Skeletal muscle tissue (tissue), 3 donors: ENCODE measurements at regions not wholly inside any gene's neighbourhood (a gene's known extent, or its start where the extent isn't known, plus 50 kb on each side); places are given as distances from the start of the nearest gene placed in this dataset.

ENCODE experiments used
- H3K27ac ChIP-seq: one replicate; pipeline ENCODE4 v1.7.0; 2013; ENCODE audit warnings: mild to moderate bottlenecking, low read depth, low read length, inconsistent platforms
- H3K27me3 ChIP-seq, 3 donors: one replicate each; pipeline ENCODE4 v1.7.0; 2013; ENCODE audit warnings: low read length in 3 of 3; ENCODE audit not compliant: control insufficient read depth in 3 of 3, insufficient read depth in 3 of 3
- H3K36me3 ChIP-seq, 3 donors: one replicate each; pipeline ENCODE4 v1.7.0; 2013; ENCODE audit warnings: low read length in 3 of 3; ENCODE audit not compliant: control insufficient read depth in 3 of 3, insufficient read depth in 3 of 3
- H3K4me1 ChIP-seq, 3 donors: one replicate each; pipeline ENCODE4 v1.7.0; 2013; ENCODE audit warnings: low read length in 3 of 3, mild to moderate bottlenecking in 3 of 3; ENCODE audit not compliant: control insufficient read depth in 3 of 3, insufficient read depth in 3 of 3
- H3K4me3 ChIP-seq, 3 donors: one replicate each; pipeline ENCODE4 v1.7.0; 2013; ENCODE audit warnings: low read length in 3 of 3
- H3K9ac ChIP-seq, 3 donors: one replicate each; pipeline ENCODE4 v1.7.0; 2013; ENCODE audit warnings: low read length in 3 of 3, mild to moderate bottlenecking in 3 of 3, moderate library complexity in 2 of 3, low read depth in 1 of 3
- H3K9me3 ChIP-seq, 3 donors: one replicate each; pipeline ENCODE4 v1.7.0; 2013; ENCODE audit warnings: low read length in 3 of 3; ENCODE audit not compliant: control insufficient read depth in 3 of 3
- donor health status: Osteomylitis.

DNA sequence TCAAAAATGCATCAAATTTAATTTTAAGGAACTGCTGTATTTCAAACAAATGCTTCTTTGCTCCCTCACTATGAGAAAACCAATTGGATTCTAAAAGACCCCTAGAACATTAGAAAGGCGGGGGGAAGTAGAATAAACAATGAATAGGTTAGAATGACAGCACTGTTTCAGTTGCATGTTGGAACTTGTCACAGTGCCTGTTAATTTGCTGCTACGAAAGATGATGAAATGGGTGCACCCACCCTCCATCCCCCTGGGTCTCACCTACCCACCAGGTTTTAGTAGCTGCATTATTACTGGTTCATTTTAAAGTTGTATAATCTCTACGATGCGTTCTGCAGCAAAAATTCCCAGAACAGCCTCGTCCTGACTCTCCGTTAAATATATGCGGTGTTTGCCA lies 193.0 kb upstream of the COPS8 start:
- no peak overlapping the region for H3K4me3 ChIP-seq
- H3K36me3 ChIP-seq, result no peaks in the 10 kb centered on the region
- no peaks in the 10 kb centered on the region for H3K27me3 ChIP-seq
- peaks cover 4 to 7% (median 5%) of the 10 kb centered on the region in 3 donors for H3K4me1 ChIP-seq
- H3K9ac ChIP-seq, result no peak overlapping the region
- no peak overlapping the region for H3K27ac ChIP-seq
- no peaks in the 10 kb centered on the region for H3K9me3 ChIP-seq

DNA sequence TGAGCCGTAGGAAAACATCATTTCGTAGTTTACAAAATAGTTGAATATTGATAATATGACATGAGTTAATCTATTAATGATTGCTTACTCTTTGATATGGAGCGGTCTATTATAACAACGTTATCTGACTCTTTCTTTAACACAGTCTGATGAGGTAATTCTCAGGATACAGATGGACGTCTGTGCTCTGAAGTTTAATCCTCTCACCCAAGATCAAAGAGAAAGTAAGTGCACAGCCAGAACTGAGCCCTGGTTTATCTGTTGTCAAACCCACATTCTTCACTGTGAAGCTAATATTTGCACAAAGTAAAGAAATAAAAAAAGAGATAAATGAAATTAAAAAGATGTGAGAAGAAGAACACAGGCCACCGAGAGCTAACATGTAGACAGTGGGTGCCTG lies 190.9 kb upstream of the COPS8 start:
- Histone ChIP-seq H3K27ac (no peak overlapping the region), H3K27me3 (no peaks in the 10 kb centered on the region), H3K36me3 (no peaks in the 10 kb centered on the region), H3K4me1 (no peaks in the 10 kb centered on the region), H3K4me3 (no peak overlapping the region), H3K9me3 (no peaks in the 10 kb centered on the region), H3K9ac (no peak overlapping the region)

DNA sequence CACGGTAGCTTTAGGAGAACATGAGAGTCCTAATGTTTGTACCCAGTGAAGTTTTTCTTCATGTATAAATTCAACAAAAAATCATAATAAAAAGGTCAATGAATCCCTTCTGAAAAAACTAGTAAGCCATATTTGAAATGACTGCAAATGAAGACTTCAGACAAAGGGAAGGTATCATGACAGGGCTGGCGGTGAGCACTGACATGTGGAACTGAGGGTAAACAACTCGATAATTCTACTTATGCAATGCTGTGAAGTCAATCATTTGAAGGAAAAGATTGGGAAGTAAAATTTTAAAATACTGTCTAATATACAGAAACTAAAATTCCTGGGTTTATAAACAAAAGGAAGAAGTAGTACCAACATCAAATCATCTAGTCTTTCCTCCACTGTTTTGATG lies 190.2 kb upstream of the COPS8 start:
- Histone ChIP-seq H3K4me3 (no peak overlapping the region), H3K36me3 (no peaks in the 10 kb centered on the region), H3K9me3 (no peaks in the 10 kb centered on the region), H3K9ac (no peak overlapping the region), H3K27ac (no peak overlapping the region), H3K4me1 (no peaks in the 10 kb centered on the region), H3K27me3 (no peaks in the 10 kb centered on the region)

DNA sequence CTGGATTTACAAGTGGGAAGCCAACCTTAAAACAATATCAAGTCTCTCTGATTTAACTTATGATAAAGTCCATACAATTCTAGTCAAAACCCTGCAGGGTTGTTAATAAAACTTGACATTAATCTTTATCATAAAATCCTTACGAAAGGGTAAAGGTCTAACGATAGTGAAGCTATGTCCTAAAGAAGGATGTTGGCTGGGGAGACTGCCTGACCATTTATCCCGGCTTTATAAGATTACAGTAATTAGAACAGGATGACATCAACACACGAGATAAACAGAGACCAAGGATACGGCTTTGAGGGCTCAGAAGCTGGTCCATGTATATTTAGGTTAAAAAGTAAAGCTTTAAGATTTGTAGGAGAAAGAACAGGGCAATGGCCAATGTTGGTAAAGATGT lies 189.0 kb upstream of the COPS8 start:
- Histone ChIP-seq H3K9me3 (no peaks in the 10 kb centered on the region), H3K27me3 (no peaks in the 10 kb centered on the region)

DNA sequence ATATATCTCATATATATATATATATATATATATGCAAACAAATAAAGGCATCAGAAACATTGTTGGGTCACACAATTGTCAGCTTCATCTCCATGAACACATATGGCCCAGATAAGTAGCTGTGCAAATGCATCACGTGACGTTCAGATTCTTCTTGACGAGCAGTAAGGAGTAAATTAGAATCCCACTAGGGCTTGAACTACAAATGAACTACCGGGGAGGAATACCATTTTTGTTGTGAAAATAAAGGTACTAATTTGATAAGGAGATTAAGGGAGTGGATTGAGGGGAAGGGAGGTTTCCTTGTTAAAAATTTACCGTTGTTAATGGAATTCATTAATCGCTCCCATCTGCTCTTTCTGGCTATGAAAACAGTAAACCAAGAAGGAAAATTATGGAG lies 186.5 kb upstream of the COPS8 start:
- H3K27ac ChIP-seq, result no peak overlapping the region
- no peaks in the 10 kb centered on the region for H3K4me1 ChIP-seq
- no peaks in the 10 kb centered on the region for H3K36me3 ChIP-seq
- peaks cover 0 to 5% (median 0%) of the 10 kb centered on the region in 3 donors for H3K27me3 ChIP-seq
- no peak overlapping the region for H3K9ac ChIP-seq
- no peaks in the 10 kb centered on the region for H3K9me3 ChIP-seq
- H3K4me3 ChIP-seq, result no peak overlapping the region

More for the DNA sequence above, 189.0 kb upstream of the COPS8 start:
- Histone ChIP-seq H3K4me1 (no peaks in the 10 kb centered on the region), H3K27ac (no peak overlapping the region), H3K4me3 (no peak overlapping the region), H3K9ac (no peak overlapping the region), H3K36me3 (no peaks in the 10 kb centered on the region)

DNA sequence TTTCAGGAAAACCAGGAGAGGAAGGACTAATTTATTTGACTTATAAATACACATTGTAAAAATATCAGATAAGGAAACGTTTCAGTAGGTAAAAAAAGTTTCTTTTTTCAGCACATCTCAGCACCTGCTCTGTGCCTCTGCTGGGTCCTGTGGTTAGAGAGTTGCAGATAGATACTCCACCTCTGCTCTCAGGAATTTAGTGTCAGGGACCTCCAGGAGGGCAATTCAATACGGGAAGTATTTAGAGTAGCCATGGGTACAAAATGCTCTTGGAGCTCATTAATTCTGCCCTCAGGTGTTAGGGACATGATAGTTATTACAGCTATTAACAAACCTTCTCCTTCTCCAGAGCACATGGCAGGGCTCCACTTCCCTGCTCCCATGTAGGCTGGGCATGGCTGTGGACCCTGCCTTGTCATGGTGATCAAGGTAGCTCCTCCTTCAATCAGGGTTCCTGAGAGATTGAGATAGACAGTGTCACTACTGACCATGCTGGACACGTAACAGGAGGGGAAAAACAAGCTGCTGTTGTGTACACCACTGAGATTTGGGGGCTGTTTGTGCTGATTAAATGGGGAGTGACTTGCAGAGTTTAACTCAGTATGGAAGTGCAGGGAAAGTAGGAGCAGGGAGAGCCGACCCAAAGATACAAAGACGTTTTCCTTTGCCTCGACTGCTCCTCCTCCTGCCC lies 185.6 kb upstream of the COPS8 start:
- H3K36me3 ChIP-seq, result no peaks in the 10 kb centered on the region
- no peak overlapping the region for H3K9ac ChIP-seq
- H3K27me3 ChIP-seq, result peaks cover 4 to 5% (median 5%) of the 10 kb centered on the region in 3 donors
- no peak overlapping the region for H3K4me3 ChIP-seq
- H3K9me3 ChIP-seq, result no peaks in the 10 kb centered on the region
- H3K4me1 ChIP-seq, result no peaks in the 10 kb centered on the region
- H3K27ac ChIP-seq, result no peak overlapping the region

DNA sequence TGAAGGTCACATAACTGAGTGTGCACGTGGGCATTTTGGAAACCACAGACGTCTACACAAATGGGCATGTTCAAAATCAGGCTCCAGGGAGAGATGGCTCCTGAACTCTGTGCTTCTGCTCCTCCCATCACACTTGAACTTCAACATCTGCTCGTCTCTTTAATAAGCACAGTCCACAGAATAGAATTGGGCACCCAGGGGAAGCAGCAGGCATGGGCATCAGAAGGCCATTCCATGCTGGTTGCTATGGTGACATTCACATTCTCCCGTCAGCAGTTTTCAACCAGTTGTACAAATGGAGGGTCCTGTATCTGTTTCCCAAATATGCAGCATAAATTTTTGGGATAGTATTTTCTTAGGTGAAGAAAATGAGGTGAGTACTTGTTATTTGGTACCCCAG lies 183.7 kb upstream of the COPS8 start:
- H3K27me3 ChIP-seq, result peaks cover 4 to 13% (median 5%) of the 10 kb centered on the region in 3 donors
- no peaks in the 10 kb centered on the region for H3K36me3 ChIP-seq
- no peak overlapping the region for H3K27ac ChIP-seq
- no peaks in the 10 kb centered on the region for H3K4me1 ChIP-seq
- H3K9ac ChIP-seq, result no peak overlapping the region
- no peak overlapping the region for H3K4me3 ChIP-seq
- no peaks in the 10 kb centered on the region for H3K9me3 ChIP-seq

DNA sequence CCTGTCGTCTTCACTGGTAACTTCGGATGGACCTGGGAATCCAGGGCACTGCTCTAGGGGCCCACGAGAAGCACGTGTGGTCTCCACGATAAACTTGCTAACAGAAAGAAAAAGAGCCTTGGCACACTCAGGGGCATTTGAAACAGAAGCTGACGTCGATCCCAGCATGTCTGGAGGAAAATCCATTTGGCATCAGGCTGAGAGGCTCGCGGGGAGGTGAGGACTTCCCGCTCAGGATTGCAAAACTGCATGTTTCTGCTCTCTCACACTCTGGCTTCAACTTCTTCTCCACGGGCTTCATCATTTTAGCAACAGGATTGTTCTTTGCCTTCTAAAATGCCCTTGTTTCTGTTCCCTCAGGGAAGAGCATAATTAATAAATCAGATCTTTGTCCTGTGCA lies 181.7 kb upstream of the COPS8 start:
- Histone ChIP-seq H3K36me3 (no peaks in the 10 kb centered on the region), H3K9me3 (no peaks in the 10 kb centered on the region), H3K27me3 (peaks cover 8 to 19% (median 10%) of the 10 kb centered on the region in 3 donors), H3K27ac (no peak overlapping the region), H3K4me1 (no peaks in the 10 kb centered on the region), H3K4me3 (no peak overlapping the region), H3K9ac (no peak overlapping the region)

DNA sequence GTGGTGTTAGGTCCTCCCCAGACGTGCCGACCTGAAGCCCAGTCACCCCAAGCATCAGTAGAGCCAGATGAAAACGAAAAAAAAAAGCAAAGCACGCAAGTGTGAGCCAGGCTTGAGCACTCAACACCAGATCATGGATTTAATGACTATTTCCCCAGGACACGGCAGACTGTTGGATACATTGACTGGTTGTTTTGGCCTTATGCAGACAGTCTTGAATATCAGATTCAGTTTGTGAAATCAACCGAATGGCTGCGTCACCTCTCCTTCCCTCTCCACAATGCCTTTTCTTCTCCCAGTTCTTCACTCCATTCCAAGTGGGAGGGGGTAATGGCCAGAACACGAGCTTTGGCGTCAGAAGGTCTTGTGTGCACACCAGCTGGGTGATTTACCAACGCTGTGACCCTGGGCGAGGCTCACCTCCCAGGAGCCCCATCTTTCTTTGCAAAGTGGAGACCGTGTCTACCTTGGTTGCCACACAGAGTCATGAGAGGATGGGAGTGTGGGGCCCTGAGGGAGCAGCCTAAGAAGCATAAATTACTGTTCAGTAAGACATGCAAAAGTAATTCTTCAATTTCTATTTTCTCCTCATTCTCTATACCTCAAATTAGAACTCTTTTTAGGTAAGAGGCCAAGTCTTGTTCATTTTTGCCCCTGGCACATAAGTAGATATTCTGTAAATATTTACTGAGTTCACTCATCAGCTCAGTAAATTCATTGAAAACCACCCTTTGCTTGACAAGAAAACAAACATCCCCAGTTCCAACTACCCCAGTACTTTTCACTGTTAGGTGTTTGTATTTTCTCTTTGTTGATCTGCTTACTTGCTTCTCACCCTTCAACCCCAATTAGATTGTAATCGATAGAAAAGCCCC lies 181.1 kb upstream of the COPS8 start:
- H3K9me3 ChIP-seq, result no peaks in the 10 kb centered on the region
- H3K4me1 ChIP-seq, result no peaks in the 10 kb centered on the region
- no peak overlapping the region for H3K9ac ChIP-seq

DNA sequence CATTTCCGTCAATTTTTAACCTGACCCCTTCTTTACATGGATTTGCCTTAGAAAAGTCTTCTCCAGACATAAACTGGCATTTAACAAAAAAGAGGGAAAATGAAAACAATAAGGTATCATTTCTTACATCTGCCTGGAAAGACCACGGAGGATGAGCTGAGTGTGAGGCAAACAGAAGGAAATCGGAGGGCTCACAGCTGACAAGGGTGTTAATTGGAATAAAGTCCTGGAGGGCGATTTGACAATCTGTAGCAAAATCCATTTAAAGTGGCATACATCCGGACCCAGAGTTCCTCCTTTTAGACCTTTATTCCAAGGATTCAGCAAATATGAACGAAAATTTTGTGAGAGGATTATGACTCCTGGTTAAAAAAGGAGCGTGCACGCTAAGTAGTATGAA lies 179.7 kb upstream of the COPS8 start:
- no peak overlapping the region for H3K4me3 ChIP-seq
- H3K27me3 ChIP-seq, result peaks cover 10 to 23% (median 12%) of the 10 kb centered on the region in 3 donors
- no peaks in the 10 kb centered on the region for H3K9me3 ChIP-seq
- no peak overlapping the region for H3K27ac ChIP-seq
- H3K4me1 ChIP-seq, result no peaks in the 10 kb centered on the region
- no peak overlapping the region for H3K9ac ChIP-seq
- no peaks in the 10 kb centered on the region for H3K36me3 ChIP-seq

More for the DNA sequence above, 181.1 kb upstream of the COPS8 start:
- Histone ChIP-seq H3K27me3 (peaks cover 8 to 23% (median 10%) of the 10 kb centered on the region in 3 donors), H3K36me3 (no peaks in the 10 kb centered on the region), H3K4me3 (no peak overlapping the region), H3K27ac (no peak overlapping the region)
